Endodermal cell (in vitro differentiated cells): ENCODE measurements at regions not wholly inside any gene's neighbourhood (a gene's known extent, or its start where the extent isn't known, plus 50 kb on each side); places are given as distances from the start of the nearest gene placed in this dataset.

Source experiments
- DNase-seq: peaks from one replicate; pipeline ENCODE4 v3.0.0-alpha.2; 2017
- H3K27ac ChIP-seq: 2 replicates; pipeline ENCODE4 v1.5.1; 2013; ENCODE audit warnings: mild to moderate bottlenecking, low read depth, low read length, moderate library complexity
- H3K27me3 ChIP-seq: 2 replicates; pipeline ENCODE4 v1.6.1; 2013; ENCODE audit warnings: mild to moderate bottlenecking, low read length, moderate library complexity; ENCODE audit not compliant: insufficient read depth, control insufficient read depth, poor library complexity, severe bottlenecking
- H3K36me3 ChIP-seq: 2 replicates; pipeline ENCODE4 v1.7.0; 2013; ENCODE audit warnings: mild to moderate bottlenecking, low read length, moderate library complexity; ENCODE audit not compliant: control insufficient read depth, insufficient read depth
- H3K4me1 ChIP-seq: one replicate; pipeline ENCODE4 v1.7.0; 2013; ENCODE audit warnings: low read length; ENCODE audit not compliant: control insufficient read depth, insufficient read depth
- H3K4me3 ChIP-seq: 2 replicates; pipeline ENCODE4 v1.5.1; 2013; ENCODE audit warnings: mild to moderate bottlenecking, low read length, moderate library complexity
- H3K9ac ChIP-seq: 2 replicates; pipeline ENCODE4 v1.6.1; 2013; ENCODE audit warnings: mild to moderate bottlenecking, low read length, moderate library complexity; ENCODE audit not compliant: poor library complexity, severe bottlenecking; ENCODE audit errors: extremely low read depth
- H3K9me3 ChIP-seq: 2 replicates; pipeline ENCODE4 v1.6.1; 2013; ENCODE audit warnings: mild to moderate bottlenecking, low read length, moderate library complexity; ENCODE audit not compliant: control insufficient read depth
- H3K27ac Mint-ChIP-seq: 2 replicates; pipeline ENCODE4 v1.8.0; 2020; ENCODE audit warnings: mixed read lengths
- H3K27me3 Mint-ChIP-seq: 2 replicates; pipeline ENCODE4 v1.8.0; 2021; ENCODE audit warnings: mild to moderate bottlenecking, mixed read lengths; ENCODE audit not compliant: insufficient read depth
- H3K36me3 Mint-ChIP-seq: 2 replicates; pipeline ENCODE4 v1.8.0; 2020; ENCODE audit warnings: low read depth, mixed read lengths
- H3K4me1 Mint-ChIP-seq: 2 replicates; pipeline ENCODE4 v1.8.0; 2020; ENCODE audit warnings: mixed read lengths
- H3K4me3 Mint-ChIP-seq: 2 replicates; pipeline ENCODE4 v1.8.0; 2020; ENCODE audit warnings: mild to moderate bottlenecking, moderate library complexity, mixed read lengths
- H3K9me3 Mint-ChIP-seq: 2 replicates; pipeline ENCODE4 v1.8.0; 2020; ENCODE audit warnings: mild to moderate bottlenecking, mixed read lengths
- CTCF ChIP-seq: fragments of 200-600 bp; sonication (generic); conservative IDR thresholded peaks from 2 replicates; pipeline ENCODE4 v1.5.0; 2021; ENCODE audit warnings: antibody characterized with exemption, mild to moderate bottlenecking
- WGBS, 2 experiments: methylation state at CpG; one replicate each; pipeline versions ENCODE4 v1.1.5 to v1.1.7; 2013; ENCODE audit warnings: missing lambda C conversion rate in 2 of 2, mixed read lengths in 1 of 2; ENCODE audit not compliant: insufficient coverage in 1 of 2, insufficient read length in 1 of 2; 5-methylcytosine and 5-hydroxymethylcytosine counted together

- Histone ChIP-seq H3K4me3 (no peak overlapping the region), H3K4me1 (no peaks in the 10 kb centered on the region), H3K9ac (no peak overlapping the region), H3K36me3 (no peaks in the 10 kb centered on the region), H3K9me3 (peaks cover 6% of the 10 kb centered on the region), H3K27me3 (no peaks in the 10 kb centered on the region), H3K27ac (no peak overlapping the region)
- WGBS, 2 experiments: 82 to 96% methylated on average over 1 of the region's 1 CpG
- H3K4me3 Mint-ChIP-seq: no peak overlapping the region
- no peaks in the 10 kb centered on the region for H3K9me3 Mint-ChIP-seq
- no peak overlapping the region for H3K27ac Mint-ChIP-seq
- TF ChIP-seq CTCF: no peak
- DNase-seq: no peak
- H3K27me3 Mint-ChIP-seq: peaks cover 31% of the 10 kb centered on the region
- peaks cover 1% of the 10 kb centered on the region for H3K4me1 Mint-ChIP-seq
- H3K36me3 Mint-ChIP-seq: no peaks in the 10 kb centered on the region
Measured at GRCh38 chr11:31913985-31914384, 102.9 kb upstream of the PAX6 start.

- Histone ChIP-seq H3K9me3 (no peaks in the 10 kb centered on the region), H3K36me3 (no peaks in the 10 kb centered on the region), H3K9ac (no peak overlapping the region), H3K4me1 (no peaks in the 10 kb centered on the region), H3K27ac (no peak overlapping the region), H3K27me3 (no peaks in the 10 kb centered on the region), H3K4me3 (no peak overlapping the region)
- H3K36me3 Mint-ChIP-seq: no peaks in the 10 kb centered on the region
- peaks cover 1% of the 10 kb centered on the region for H3K4me1 Mint-ChIP-seq
- TF ChIP-seq CTCF: no peak
- H3K27me3 Mint-ChIP-seq: peaks cover 31% of the 10 kb centered on the region
- no peaks in the 10 kb centered on the region for H3K9me3 Mint-ChIP-seq
- WGBS, 2 experiments: 96 to 100% methylated on average over 1 of the region's 1 CpG
- DNase-seq: no peak
- H3K4me3 Mint-ChIP-seq: no peak overlapping the region
- H3K27ac Mint-ChIP-seq: no peak overlapping the region
Measured at GRCh38 chr11:31912808-31913207, 101.7 kb upstream of the PAX6 start.

- no peak for DNase-seq
- Histone ChIP-seq H3K27me3 (no peaks in the 10 kb centered on the region), H3K27ac (no peak overlapping the region), H3K9me3 (no peaks in the 10 kb centered on the region), H3K4me3 (no peak overlapping the region), H3K36me3 (no peaks in the 10 kb centered on the region), H3K9ac (no peak overlapping the region), H3K4me1 (no peaks in the 10 kb centered on the region)
- H3K9me3 Mint-ChIP-seq: peaks cover 4% of the 10 kb centered on the region
- peaks cover 1% of the 10 kb centered on the region for H3K4me1 Mint-ChIP-seq
- 97 to 100% methylated on average over 1 of the region's 1 CpG for WGBS, 2 experiments
- no peak overlapping the region for H3K27ac Mint-ChIP-seq
- peaks cover 37% of the 10 kb centered on the region for H3K27me3 Mint-ChIP-seq
- no peak for TF ChIP-seq CTCF
- H3K36me3 Mint-ChIP-seq: no peaks in the 10 kb centered on the region
- H3K4me3 Mint-ChIP-seq: no peak overlapping the region
Measured at GRCh38 chr11:31910950-31911576, 99.9 kb upstream of the PAX6 start.
